ENCODE measurements at regions not wholly inside any gene's neighbourhood (a gene's known extent, or its start where the extent isn't known, plus 50 kb on each side); places are given as distances from the start of the nearest gene placed in this dataset.

DNA sequence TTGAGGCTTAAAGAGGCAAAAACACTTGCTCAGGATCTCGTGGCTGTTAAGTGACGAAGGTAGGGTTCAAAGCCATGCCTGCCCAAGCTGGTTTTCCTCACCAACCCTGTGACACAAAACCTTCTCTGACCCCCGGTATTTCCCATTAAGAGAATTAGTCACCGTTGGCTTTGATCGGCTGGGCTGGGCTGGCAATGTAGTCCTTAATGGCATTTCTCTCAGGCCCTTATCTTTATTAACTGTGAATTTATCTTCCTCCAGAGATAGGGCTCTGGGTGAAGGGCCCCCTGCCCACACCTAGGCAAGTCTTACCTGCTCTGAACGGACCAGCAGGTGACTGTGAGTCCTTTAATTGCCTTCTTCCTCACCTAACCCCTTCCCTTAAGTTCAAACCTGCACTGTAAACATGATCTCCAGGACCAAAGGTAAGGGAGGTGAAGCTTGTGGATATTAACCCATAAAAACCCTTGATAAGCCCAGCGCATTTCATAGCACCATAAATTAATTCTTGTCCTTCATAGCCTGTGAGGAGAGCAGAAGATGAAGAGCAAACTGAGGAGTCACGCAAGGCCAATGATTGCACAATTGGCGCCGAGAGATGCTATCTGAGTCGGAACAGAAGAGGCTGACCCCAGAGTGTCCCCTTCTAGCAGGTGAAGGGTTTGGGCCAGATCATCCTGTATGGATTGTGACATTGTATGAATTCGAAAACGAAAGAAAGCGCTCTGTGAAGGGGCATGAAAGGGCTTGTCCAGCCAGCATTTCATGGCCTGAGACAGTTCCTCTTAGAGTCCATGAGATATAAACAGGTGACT, 790.8 kb upstream of the TBX3 start:
- H3K4me3 Mint-ChIP-seq = no peak overlapping the region
- no peaks in the 10 kb centered on the region for H3K9me3 Mint-ChIP-seq
- no peaks in the 10 kb centered on the region for H3K36me3 Mint-ChIP-seq
- H3K27me3 Mint-ChIP-seq = peaks cover under 1% of the 10 kb centered on the region
- no peak for DNase-seq
- H3K27ac Mint-ChIP-seq = no peak overlapping the region
- no peaks in the 10 kb centered on the region for H3K4me1 Mint-ChIP-seq

DNA sequence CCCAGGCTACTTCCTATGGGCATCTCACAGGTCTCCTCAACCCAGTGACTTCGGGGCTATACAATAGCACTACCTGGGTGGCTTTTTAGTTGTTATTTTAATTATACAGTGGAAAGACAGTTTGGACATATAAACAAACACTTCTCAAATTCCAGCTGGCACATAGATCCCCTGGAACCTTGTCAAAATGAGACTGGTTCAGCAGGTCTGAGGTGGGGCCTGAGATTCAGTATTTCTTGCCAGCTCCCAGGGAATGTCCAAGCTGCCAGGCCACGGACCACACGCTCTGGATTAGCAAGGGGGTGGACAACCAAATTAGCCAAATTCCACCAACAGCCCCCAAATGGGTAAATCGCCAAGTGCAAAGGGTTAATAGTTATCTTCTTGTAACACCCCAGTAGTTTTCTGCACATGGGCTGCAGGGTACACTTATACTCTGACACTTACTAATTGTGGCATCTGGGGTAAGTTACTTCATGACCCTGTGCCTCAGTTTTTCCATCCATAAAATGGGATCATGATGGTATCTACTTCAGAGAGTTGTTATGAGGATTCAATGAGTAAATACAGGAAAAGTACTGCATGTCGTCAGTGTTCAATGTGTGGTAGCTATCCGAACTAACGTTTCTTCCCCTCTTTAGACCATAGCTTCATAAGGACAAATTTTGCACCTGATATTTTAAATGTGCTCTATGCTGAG, 789.4 kb upstream of the TBX3 start:
- Mint-ChIP-seq H3K4me3 (no peak overlapping the region), H3K4me1 (no peaks in the 10 kb centered on the region), H3K9me3 (no peaks in the 10 kb centered on the region), H3K27me3 (peaks cover 7% of the 10 kb centered on the region), H3K27ac (no peak overlapping the region), H3K36me3 (no peaks in the 10 kb centered on the region)
- no peak for DNase-seq

DNA sequence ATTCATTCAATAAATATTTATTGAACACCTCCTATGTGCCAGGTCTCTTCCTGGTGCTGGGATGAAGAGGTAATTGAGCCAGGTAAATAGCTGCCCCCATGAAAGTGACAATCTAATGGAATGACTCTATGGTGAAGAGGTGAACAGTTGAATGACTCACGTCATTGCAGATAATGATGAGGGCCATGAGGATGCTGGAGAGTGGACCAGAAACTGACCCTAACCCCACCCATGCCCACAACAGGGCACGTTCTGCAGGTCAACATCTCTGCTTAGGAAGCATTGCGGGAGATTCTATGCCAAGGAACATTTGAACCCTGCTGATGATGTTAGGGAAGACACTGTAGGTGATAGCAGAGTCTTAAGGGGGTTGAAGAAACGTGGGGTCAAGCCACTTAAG, 788.9 kb upstream of the TBX3 start:
- H3K4me3 Mint-ChIP-seq = no peak overlapping the region

DNA sequence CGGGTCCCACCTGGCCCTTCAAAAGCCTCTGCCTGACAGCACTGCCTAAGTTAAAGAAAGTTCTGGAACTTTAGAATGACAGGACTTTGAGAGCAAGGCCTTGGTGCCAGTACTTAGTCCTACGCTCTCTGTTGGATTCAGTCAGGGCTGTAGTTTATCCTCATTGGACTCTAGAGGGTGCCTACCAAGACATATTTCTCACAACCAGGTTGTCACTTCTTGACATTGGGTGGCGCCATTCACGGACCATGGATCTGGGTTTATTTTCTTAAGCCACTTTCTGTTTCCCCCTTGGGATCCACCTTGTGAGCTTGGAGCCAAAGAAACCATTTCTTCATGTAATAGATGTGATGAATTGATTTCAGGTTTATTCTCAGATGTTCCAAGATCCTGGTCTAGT, 787.0 kb upstream of the TBX3 start:
- DNase-seq = no peak
- peaks cover 7% of the 10 kb centered on the region for H3K27me3 Mint-ChIP-seq
- H3K4me1 Mint-ChIP-seq = no peaks in the 10 kb centered on the region
- no peaks in the 10 kb centered on the region for H3K36me3 Mint-ChIP-seq
- no peaks in the 10 kb centered on the region for H3K9me3 Mint-ChIP-seq
- no peak overlapping the region for H3K4me3 Mint-ChIP-seq
- no peak overlapping the region for H3K27ac Mint-ChIP-seq

More for the DNA sequence above, 788.9 kb upstream of the TBX3 start:
- Mint-ChIP-seq H3K27me3 (peaks cover 7% of the 10 kb centered on the region), H3K4me1 (no peaks in the 10 kb centered on the region), H3K27ac (no peak overlapping the region), H3K36me3 (no peaks in the 10 kb centered on the region), H3K9me3 (no peaks in the 10 kb centered on the region)
- DNase-seq = no peak

DNA sequence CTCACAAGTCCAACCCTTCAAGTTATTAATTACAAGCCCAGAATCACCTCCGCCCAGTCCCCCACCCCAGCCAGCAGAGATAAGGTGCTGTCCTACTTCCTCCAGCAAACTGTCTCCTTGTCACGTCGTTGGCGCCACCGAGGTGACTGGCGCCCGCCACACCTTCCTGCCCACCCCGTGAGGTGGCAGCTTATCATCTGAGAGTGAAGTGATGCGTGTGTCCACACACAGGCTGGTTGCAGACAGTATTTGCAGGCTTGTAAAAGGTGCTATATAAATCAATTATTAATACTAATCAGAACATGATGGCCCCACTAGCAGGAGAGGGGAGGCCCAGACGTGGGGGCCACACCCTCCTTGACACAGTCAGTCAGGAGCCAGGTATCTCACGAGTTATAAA, 786.6 kb upstream of the TBX3 start:
- no peak overlapping the region for H3K4me3 Mint-ChIP-seq
- H3K27me3 Mint-ChIP-seq = peaks cover 7% of the 10 kb centered on the region
- H3K9me3 Mint-ChIP-seq = no peaks in the 10 kb centered on the region
- no peak overlapping the region for H3K27ac Mint-ChIP-seq
- H3K36me3 Mint-ChIP-seq = no peaks in the 10 kb centered on the region
- no peak for DNase-seq
- H3K4me1 Mint-ChIP-seq = no peaks in the 10 kb centered on the region

DNA sequence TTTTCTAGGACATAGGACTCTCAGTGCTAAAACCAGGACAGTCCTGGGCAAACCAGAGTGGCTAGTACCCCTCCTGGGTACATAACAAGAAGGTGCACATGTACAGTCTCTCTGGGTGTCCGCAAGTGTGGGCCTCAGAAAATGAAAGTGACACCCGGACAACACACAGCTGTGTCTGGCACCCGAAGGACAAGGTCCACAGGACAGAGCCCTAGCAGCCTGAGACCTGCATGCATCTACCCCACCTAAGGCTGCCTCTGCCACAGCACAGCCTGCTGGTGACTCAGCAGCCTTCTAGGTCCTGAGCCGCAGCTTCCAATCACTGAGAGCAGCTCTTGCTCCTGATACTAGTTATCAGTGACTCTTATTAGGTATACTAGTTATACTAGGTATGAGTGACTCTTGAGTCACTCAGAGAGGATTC, 784.1 kb upstream of the TBX3 start:
- no peaks in the 10 kb centered on the region for H3K9me3 Mint-ChIP-seq
- H3K27ac Mint-ChIP-seq = no peak overlapping the region

DNA sequence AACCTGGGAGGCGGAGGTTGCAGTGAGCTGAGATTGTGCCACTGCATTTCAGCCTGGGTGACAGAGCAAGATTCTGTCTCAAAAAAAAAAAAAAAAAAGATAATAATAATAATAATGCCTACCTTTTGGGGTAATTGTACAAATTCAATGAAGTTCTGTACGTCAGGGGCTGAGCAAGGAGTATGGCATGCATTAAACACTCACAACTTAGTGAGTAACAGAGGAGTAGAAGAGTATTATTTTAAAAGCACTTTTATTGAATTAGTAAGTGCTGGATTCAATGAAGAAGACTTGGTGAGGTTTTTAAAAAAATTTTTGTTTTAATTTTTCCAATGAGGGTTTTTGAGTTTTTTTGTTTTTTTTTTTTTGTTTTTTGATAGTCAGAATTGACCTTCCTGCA, 783.6 kb upstream of the TBX3 start:
- H3K36me3 Mint-ChIP-seq = no peaks in the 10 kb centered on the region
- H3K27ac Mint-ChIP-seq = no peak overlapping the region
- no peak overlapping the region for H3K4me3 Mint-ChIP-seq
- no peaks in the 10 kb centered on the region for H3K9me3 Mint-ChIP-seq
- H3K27me3 Mint-ChIP-seq = peaks cover 7% of the 10 kb centered on the region
- H3K4me1 Mint-ChIP-seq = no peaks in the 10 kb centered on the region
- DNase-seq = no peak

More for the DNA sequence above, 784.1 kb upstream of the TBX3 start:
- Mint-ChIP-seq H3K36me3 (no peaks in the 10 kb centered on the region), H3K27me3 (peaks cover 7% of the 10 kb centered on the region), H3K4me1 (no peaks in the 10 kb centered on the region), H3K4me3 (no peak overlapping the region)
- no peak for DNase-seq

DNA sequence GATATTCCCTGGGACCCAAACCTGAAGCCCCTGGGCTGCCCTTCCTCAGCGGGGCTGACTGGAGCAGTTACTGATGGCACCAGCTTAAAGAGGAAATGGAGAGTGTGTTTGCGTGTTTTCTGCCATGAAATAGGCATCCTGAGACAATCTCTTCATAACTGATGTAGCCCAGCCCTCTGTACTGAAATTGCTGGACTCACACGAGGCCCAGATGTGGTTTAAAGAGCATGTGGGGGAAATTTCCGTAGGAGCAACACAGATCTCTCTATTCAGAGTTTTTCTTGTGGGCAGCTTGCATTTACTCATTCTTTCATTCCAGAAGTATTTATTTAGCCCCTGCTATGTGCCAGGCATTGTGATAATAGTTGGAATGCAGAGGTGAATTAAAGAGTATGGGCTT, 782.1 kb upstream of the TBX3 start:
- peaks cover 10% of the 10 kb centered on the region for H3K27me3 Mint-ChIP-seq
- no peak overlapping the region for H3K27ac Mint-ChIP-seq
- no peak for DNase-seq
- H3K4me3 Mint-ChIP-seq = no peak overlapping the region
- H3K4me1 Mint-ChIP-seq = no peaks in the 10 kb centered on the region
- no peaks in the 10 kb centered on the region for H3K36me3 Mint-ChIP-seq
- peaks cover 2% of the 10 kb centered on the region for H3K9me3 Mint-ChIP-seq

DNA sequence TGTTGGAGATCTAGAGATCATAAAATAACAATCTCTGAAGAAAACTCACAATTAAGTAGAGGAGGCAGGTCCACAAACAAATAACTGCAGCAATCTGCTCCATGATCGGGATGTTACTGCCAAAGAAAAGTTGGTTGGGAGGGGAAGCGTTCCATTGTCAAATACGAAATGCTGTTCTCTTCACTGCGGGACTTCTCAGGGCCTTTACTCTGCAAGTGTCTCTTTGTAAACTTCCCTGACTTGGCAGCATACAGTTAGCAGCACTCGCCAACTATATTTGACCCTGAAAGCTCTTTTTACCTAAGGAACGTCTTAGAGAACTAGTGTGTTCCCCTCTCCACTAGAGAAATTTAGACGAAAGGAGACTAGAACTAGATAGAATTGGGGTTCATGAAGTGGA, 780.7 kb upstream of the TBX3 start:
- H3K27ac Mint-ChIP-seq = no peak overlapping the region

DNA sequence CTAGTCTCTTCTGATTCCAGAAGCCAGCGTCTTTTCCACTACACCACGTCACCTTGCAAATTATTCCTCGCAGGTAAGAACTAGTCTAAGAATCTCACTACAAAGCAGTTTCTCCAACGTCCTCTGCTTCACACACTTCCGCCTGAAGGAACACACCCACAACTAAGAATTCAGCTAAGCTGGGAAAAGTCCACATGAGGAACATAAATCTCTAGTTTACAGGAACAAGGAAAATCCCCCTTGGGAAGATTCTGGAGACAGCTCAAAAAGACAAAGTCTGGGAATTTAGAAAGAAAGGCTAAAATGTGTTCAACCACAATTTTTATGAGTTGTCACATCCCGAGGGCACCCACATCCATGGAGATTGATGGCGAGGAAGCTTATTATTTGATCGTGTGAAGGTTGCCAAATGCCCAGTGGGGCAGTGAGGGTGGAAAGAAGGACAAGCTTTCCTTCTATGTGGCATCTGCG, 780.2 kb upstream of the TBX3 start:
- H3K27me3 Mint-ChIP-seq = peaks cover 4% of the 10 kb centered on the region
- no peaks in the 10 kb centered on the region for H3K36me3 Mint-ChIP-seq
- no peak overlapping the region for H3K27ac Mint-ChIP-seq
- H3K9me3 Mint-ChIP-seq = peaks cover 7% of the 10 kb centered on the region
- DNase-seq = no peak
- no peaks in the 10 kb centered on the region for H3K4me1 Mint-ChIP-seq
- no peak overlapping the region for H3K4me3 Mint-ChIP-seq

More for the DNA sequence above, 780.7 kb upstream of the TBX3 start:
- H3K36me3 Mint-ChIP-seq = no peaks in the 10 kb centered on the region
- peaks cover 9% of the 10 kb centered on the region for H3K27me3 Mint-ChIP-seq
- H3K9me3 Mint-ChIP-seq = peaks cover 4% of the 10 kb centered on the region
- no peaks in the 10 kb centered on the region for H3K4me1 Mint-ChIP-seq
- no peak overlapping the region for H3K4me3 Mint-ChIP-seq
- DNase-seq = no peak

DNA sequence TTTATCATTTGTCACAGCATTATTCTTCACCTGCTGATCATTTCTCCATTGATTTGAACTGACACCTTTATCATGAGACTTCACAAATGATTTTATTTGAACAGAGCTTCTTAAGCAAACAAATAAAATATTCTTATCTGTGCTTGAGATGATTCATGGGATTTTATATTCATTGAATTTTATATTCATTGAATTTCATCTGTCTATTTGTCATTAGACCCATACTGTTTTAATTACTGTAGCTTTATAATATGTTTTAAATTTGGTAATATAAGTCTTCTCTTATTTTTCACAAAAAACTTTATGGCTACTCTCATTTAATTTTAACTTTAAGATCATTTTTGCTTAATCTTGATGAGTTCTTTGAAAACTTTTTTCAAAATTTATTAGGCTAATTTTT, 777.4 kb upstream of the TBX3 start:
- Mint-ChIP-seq H3K27ac (no peak overlapping the region), H3K36me3 (no peaks in the 10 kb centered on the region), H3K4me3 (no peak overlapping the region), H3K4me1 (no peaks in the 10 kb centered on the region), H3K9me3 (peaks cover 11% of the 10 kb centered on the region), H3K27me3 (peaks cover 3% of the 10 kb centered on the region)
- no peak for DNase-seq

DNA sequence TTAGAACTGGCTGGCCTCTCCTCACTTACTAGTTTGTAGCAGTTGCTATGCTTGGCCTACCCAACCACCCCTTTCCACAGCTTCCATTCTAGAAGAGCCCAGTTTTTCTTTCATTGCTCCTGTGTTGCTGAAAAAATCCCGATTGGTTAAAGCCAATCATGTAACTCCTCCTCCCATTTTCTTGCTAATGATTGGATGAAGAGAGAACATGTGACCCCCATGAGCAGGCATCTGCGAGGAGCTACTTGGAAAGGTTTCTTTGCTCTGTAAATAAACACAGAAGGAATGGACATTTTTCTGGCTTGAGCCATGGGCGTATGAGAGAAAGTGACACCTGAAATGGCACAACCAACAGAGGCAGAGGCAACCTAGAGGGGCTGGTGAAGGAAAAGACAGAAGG, 773.8 kb upstream of the TBX3 start:
- H3K27me3 Mint-ChIP-seq = peaks cover 14% of the 10 kb centered on the region
- no peaks in the 10 kb centered on the region for H3K36me3 Mint-ChIP-seq
- no peak overlapping the region for H3K4me3 Mint-ChIP-seq

DNA sequence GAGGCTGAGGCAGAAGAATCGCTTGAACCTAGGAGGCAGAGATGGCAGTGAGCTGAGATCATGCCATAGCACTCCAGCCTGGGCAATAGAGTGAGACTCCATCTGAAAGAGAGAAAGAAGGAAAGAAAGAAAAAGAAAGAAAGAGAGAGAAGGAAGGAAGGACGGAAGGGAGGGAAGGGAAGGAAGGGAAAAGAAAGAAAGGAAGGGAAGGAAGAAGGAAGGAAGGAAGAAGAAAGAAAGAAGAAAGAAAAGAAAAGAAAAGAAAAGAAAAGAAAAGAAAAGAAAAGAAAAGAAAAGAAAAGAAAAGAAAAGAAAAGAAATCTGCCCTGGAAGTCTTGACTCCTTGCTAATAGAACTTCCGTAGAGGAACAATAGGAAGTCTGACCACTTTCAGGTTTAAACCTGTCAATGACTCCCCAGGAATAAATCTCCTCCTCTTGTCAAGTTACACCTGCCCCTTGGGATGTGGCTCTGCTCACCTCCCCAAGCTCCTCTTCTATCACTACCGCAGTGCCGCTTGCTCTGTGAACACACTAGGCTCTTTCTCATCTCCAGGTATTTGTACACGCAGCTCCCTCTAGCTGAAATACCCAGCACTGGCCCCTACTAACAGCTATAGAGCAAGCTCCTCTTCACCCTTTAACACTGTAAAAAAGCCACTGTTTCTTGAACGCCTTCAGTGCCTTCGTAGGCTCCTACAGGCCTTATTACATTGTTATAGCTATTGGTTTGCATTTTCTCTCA, 773.1 kb upstream of the TBX3 start:
- no peaks in the 10 kb centered on the region for H3K36me3 Mint-ChIP-seq
- DNase-seq = no peak
- H3K27me3 Mint-ChIP-seq = peaks cover 20% of the 10 kb centered on the region
- H3K4me3 Mint-ChIP-seq = no peak overlapping the region
- peaks cover 11% of the 10 kb centered on the region for H3K9me3 Mint-ChIP-seq
- H3K4me1 Mint-ChIP-seq = peaks cover 2% of the 10 kb centered on the region
- H3K27ac Mint-ChIP-seq = no peak overlapping the region

More for the DNA sequence above, 773.8 kb upstream of the TBX3 start:
- Mint-ChIP-seq H3K27ac (no peak overlapping the region), H3K4me1 (no peaks in the 10 kb centered on the region), H3K9me3 (peaks cover 11% of the 10 kb centered on the region)
- no peak for DNase-seq

DNA sequence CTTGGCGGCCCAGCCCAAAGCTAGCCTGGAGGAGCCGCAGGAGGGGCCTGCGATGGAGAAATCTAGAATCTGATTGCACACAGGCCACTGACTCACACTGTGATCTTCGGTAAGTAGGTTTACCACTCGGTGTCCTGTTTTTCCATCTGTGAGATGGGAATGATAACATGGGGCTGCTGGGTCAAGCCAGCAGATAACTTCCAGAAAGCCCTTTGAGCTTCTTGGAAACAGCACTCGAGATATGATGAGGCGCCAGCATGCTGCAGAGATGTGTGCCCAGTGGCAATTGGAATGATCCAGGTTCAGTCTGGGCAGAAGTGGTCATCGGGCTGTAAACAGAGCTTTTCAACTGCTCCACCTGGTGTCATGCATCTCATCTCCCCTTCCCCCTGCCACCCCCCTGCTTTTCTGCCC, 771.3 kb upstream of the TBX3 start:
- Mint-ChIP-seq H3K36me3 (no peaks in the 10 kb centered on the region), H3K4me1 (peaks cover 2% of the 10 kb centered on the region), H3K9me3 (peaks cover 7% of the 10 kb centered on the region), H3K4me3 (no peak overlapping the region), H3K27ac (no peak overlapping the region), H3K27me3 (peaks cover 32% of the 10 kb centered on the region)
- no peak for DNase-seq

DNA sequence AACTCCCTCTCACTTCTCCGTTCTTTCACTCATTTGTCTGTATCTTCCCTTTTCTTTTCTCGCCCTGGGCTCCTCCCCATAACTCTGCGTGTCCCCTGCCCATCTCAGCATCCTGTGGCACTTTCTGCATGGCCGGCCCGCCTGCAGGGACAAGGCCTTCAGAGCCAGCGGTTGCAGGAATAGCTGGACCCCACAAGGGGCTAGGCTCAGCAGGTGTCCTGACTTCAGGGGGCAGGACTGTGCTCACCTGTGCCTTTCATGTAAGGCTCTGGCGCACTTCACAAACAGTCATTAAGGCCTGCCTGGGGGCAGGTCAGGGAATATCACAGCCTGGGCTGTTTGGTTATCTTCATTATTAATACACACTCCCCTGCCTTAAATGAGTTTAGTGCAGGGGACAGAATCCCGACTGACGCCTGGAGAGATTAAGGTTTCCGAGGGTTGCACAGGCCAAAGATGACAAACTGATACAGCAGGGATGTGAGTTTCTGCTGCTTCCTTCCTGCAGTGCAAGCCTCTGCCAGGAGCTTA, 768.8 kb upstream of the TBX3 start:
- peaks cover 2% of the 10 kb centered on the region for H3K4me1 Mint-ChIP-seq
- no peaks in the 10 kb centered on the region for H3K36me3 Mint-ChIP-seq
- no peak for DNase-seq

More for the DNA sequence above, 768.8 kb upstream of the TBX3 start:
- Mint-ChIP-seq H3K27me3 (peaks cover 39% of the 10 kb centered on the region), H3K27ac (no peak overlapping the region), H3K9me3 (no peaks in the 10 kb centered on the region), H3K4me3 (no peak overlapping the region)
